A549 (cell line): ENCODE measurements at regions not wholly inside any gene's neighbourhood (a gene's known extent, or its start where the extent isn't known, plus 50 kb on each side); places are given as distances from the start of the nearest gene placed in this dataset.

Experiments used
- ATAC-seq, 2 experiments: fragments of 200-7000 bp in 1 of 2; fragments of >200 bp in 1 of 2; cut with Nextera tagmentation in 1 of 2; cut with Tn5 transposase in 1 of 2; 3 replicates each; pipeline versions ENCODE4 v1.8.0 to v1.9.1; 2018 to 2020; ENCODE audit warnings: mild to moderate bottlenecking in 1 of 2, moderate library complexity in 1 of 2
- CTCF ChIA-PET: fragments of 300-600 bp; sonication (Branson Sonifier 250); formaldehyde crosslinking; extraction: SDS; loops from one replicate; lab custom pipeline; 2021; ENCODE audit warnings: antibody characterized with exemption, inconsistent platforms; lab: Yijun Ruan, JAX
- POLR2A ChIA-PET: fragments of 350-600 bp; formaldehyde crosslinking; extraction: SDS; loops from one replicate; lab custom pipeline; 2021; ENCODE audit warnings: antibody characterized with exemption, inconsistent platforms; lab: Yijun Ruan, JAX
- DNase-seq, 2 experiments: peaks; one replicate each; pipeline versions ENCODE4 v3.0.0 to v3.0.0-alpha.2; 2011 to 2016; ENCODE audit warnings: low read depth in 1 of 2, low spot score in 1 of 2
- FAIRE-seq: peaks from 2 replicates; lab custom pipeline; 2011; peaks lifted over from hg19 to GRCh38; lab: Jason Lieb, UNC
- H3K27ac ChIP-seq, 2 experiments: fragments of >200 bp; sonication (Bioruptor Twin); formaldehyde crosslinking; 3 replicates each; pipeline ENCODE4 v1.5.1; 2016 to 2017
- H3K4me1 ChIP-seq: fragments of >200 bp; sonication (Bioruptor Twin); formaldehyde crosslinking; 3 replicates; pipeline ENCODE4 v1.6.1; 2016
- H3K4me2 ChIP-seq: fragments of >200 bp; sonication (Bioruptor Twin); formaldehyde crosslinking; 3 replicates; pipeline ENCODE4 v1.6.1; 2016
- H3K4me3 ChIP-seq: fragments of >200 bp; sonication (Bioruptor Twin); formaldehyde crosslinking; 3 replicates; pipeline ENCODE4 v1.5.1; 2016
- H3K9me3 ChIP-seq: fragments of >200 bp; sonication (Bioruptor Twin); formaldehyde crosslinking; 3 replicates; pipeline ENCODE4 v1.6.1; 2016
- CHD2 ChIP-seq: fragments of 150-350 bp; IDR thresholded peaks from 2 replicates; pipeline ENCODE4 v1.6.1; 2014; ENCODE audit warnings: low read length; ENCODE audit not compliant: partially characterized antibody
- E2F6 ChIP-seq: IDR thresholded peaks from 2 replicates; pipeline ENCODE4 v1.6.1; 2012; ENCODE audit warnings: low read depth, borderline replicate concordance
- FOSB ChIP-seq: fragments of 250-450 bp; sonication (Bioruptor Pico); IDR thresholded peaks from 2 replicates; pipeline ENCODE4 v1.5.0; 2020; ENCODE audit warnings: mild to moderate bottlenecking, moderate library complexity
- FOSL2 ChIP-seq, 2 experiments: fragments of 450-650 bp in 1 of 2; fragments of >200 bp in 1 of 2; sonication (Bioruptor Twin) in 1 of 2; formaldehyde crosslinking; IDR thresholded peaks; 2 replicates each; pipeline versions ENCODE4 v1.5.0 to v1.6.1; 2016 to 2020; ENCODE audit warnings: mild to moderate bottlenecking in 1 of 2, moderate library complexity in 1 of 2
- FOXS1 ChIP-seq: fragments of 250-450 bp; sonication (Bioruptor Pico); IDR thresholded peaks from 2 replicates; pipeline ENCODE4 v1.5.0; 2020; ENCODE audit warnings: mild to moderate bottlenecking, moderate library complexity
- HES2 ChIP-seq: fragments of >200 bp; sonication (Bioruptor Twin); formaldehyde crosslinking; IDR thresholded peaks from 2 replicates; pipeline ENCODE4 v1.6.1; 2016
- HOXB13 ChIP-seq: fragments of 250-450 bp; sonication (Bioruptor Pico); IDR thresholded peaks from 2 replicates; pipeline ENCODE4 v1.5.0; 2020; ENCODE audit warnings: low read depth, mild to moderate bottlenecking, moderate library complexity
- JUNB ChIP-seq: fragments of >200 bp; sonication (Bioruptor Twin); formaldehyde crosslinking; IDR thresholded peaks from 2 replicates; pipeline ENCODE4 v1.6.1; 2016
- KDM1A ChIP-seq: fragments of 200-600 bp; sonication (generic); IDR thresholded peaks from 2 replicates; pipeline ENCODE4 v1.6.1; 2016; ENCODE audit warnings: low read depth, mild to moderate bottlenecking
- MAX ChIP-seq: IDR thresholded peaks from 2 replicates; pipeline ENCODE4 v1.6.1; 2012
- MAZ ChIP-seq: fragments of 150-350 bp; IDR thresholded peaks from 2 replicates; pipeline ENCODE4 v1.6.1; 2014; ENCODE audit warnings: antibody characterized with exemption, low read depth, low read length, borderline replicate concordance
- MYC ChIP-seq: IDR thresholded peaks from 2 replicates; pipeline ENCODE4 v1.6.1; 2012; ENCODE audit warnings: mild to moderate bottlenecking, inconsistent platforms, low read length, improper control_type of control experiment, borderline replicate concordance
- PBX3 ChIP-seq: IDR thresholded peaks from 2 replicates; pipeline ENCODE4 v1.6.1; 2012
- SREBF2 ChIP-seq: fragments of 450-650 bp; IDR thresholded peaks from 2 replicates; pipeline ENCODE4 v1.6.1; 2014; ENCODE audit warnings: mild to moderate bottlenecking, moderate library complexity
- USF2 ChIP-seq: fragments of 450-650 bp; IDR thresholded peaks from 2 replicates; pipeline ENCODE4 v1.6.1; 2014; ENCODE audit warnings: antibody characterized with exemption
- WGBS: methylation state at CpG from one replicate; pipeline ENCODE4 v1.1.6; 2017; ENCODE audit errors: missing lambda C conversion rate; 5-methylcytosine and 5-hydroxymethylcytosine counted together

GRCh38 chr3:124599147-124599765, 131.0 kb upstream of the UMPS start:
- no peak overlapping the region for H3K27ac ChIP-seq
- ChIA-PET POLR2A (no interaction called here), CTCF (interaction anchor here (1.3 to 1.6 kb wide), 2 partner anchors 14 to 89 kb away, joined by 6 read pairs; no protein-coding TSS in a partner anchor)
- TF ChIP-seq SREBF2 (no peak), KDM1A (no peak), HOXB13 (no peak), MAX (no peak), USF2 (no peak), JUNB (no peak), HES2 (no peak), PBX3 (no peak), MAZ (no peak)
- no peak overlapping the region for H3K4me2 ChIP-seq
- peaks cover 7% of the 10 kb centered on the region for H3K4me1 ChIP-seq
- DNase-seq (no peak), FAIRE-seq (no peak), ATAC-seq (no peak)
- no peaks in the 10 kb centered on the region for H3K9me3 ChIP-seq
- H3K4me3 ChIP-seq: no peak overlapping the region
- 80% methylated on average over 9 of the region's 9 CpGs for WGBS

- ChIA-PET POLR2A (no interaction called here), CTCF (interaction anchor here (1.0 to 1.6 kb wide), 4 partner anchors 8 to 89 kb away, joined by 3 to 6 read pairs (median 6); no protein-coding TSS in a partner anchor)
- no peak for TF ChIP-seq FOSB
- no peak for FAIRE-seq
- no peak overlapping the region for H3K27ac ChIP-seq
- ATAC-seq: no peak
- 53% methylated on average over 4 of the region's 4 CpGs for WGBS
- DNase-seq: peak in 1 of 2 experiments; percentile 9
- no peak overlapping the region for H3K4me3 ChIP-seq
- peaks cover 7% of the 10 kb centered on the region for H3K4me1 ChIP-seq
- H3K4me2 ChIP-seq: peak overlapping the region; percentile 13; the same call in 1 of the 3 replicates
- no peaks in the 10 kb centered on the region for H3K9me3 ChIP-seq
Measured at GRCh38 chr3:124599779-124600693, 130.2 kb upstream of the UMPS start.

GRCh38 chr3:124600765-124601164, 129.5 kb upstream of the UMPS start:
- ATAC-seq (no peak), FAIRE-seq (no peak), DNase-seq (no peak)
- WGBS: 59% methylated on average over 4 of the region's 4 CpGs
- Histone ChIP-seq H3K4me1 (peaks cover 7% of the 10 kb centered on the region), H3K4me2 (no peak overlapping the region), H3K27ac (no peak overlapping the region), H3K9me3 (no peaks in the 10 kb centered on the region), H3K4me3 (no peak overlapping the region)
- ChIA-PET POLR2A (no interaction called here), CTCF (interaction anchor here (1.0 to 1.9 kb wide), 4 partner anchors 9 to 87 kb away, joined by 3 to 8 read pairs (median 4); no protein-coding TSS in a partner anchor)
- TF ChIP-seq E2F6 (no peak), HOXB13 (no peak), FOSL2 (IDR thresholded peaks at IDR 0.05) (no peak), FOSL2 (CRISPR knock-in tag; IDR thresholded peaks at IDR 0.05) (no peak), CHD2 (no peak), MYC (no peak), FOXS1 (CRISPR knock-in tag) (no peak)
